Loucy (cell line): ENCODE measurements at regions not wholly inside any gene's neighbourhood (a gene's known extent, or its start where the extent isn't known, plus 50 kb on each side); places are given as distances from the start of the nearest gene placed in this dataset.

Experiments
- H2AFZ ChIP-seq: fragments of 200-600 bp; sonication (generic); 2 replicates; pipeline ENCODE4 v1.6.0; 2016; ENCODE audit warnings: antibody characterized with exemption, mild to moderate bottlenecking, low read length, moderate library complexity
- H3F3A ChIP-seq: fragments of 200-600 bp; 2 replicates; pipeline ENCODE4 v1.6.0; 2016; ENCODE audit warnings: antibody characterized with exemption, low read depth, mild to moderate bottlenecking
- H3K27me3 ChIP-seq: fragments of 200-600 bp; sonication (generic); 2 replicates; pipeline ENCODE4 v1.6.1; 2014; ENCODE audit warnings: low read length, mild to moderate bottlenecking; ENCODE audit not compliant: insufficient read depth, poor library complexity, severe bottlenecking
- H3K36me3 ChIP-seq: fragments of 200-600 bp; sonication (generic); 2 replicates; pipeline ENCODE4 v1.6.1; 2016; ENCODE audit warnings: low read length; ENCODE audit not compliant: insufficient read depth
- H3K4me1 ChIP-seq: fragments of 200-600 bp; sonication (generic); 2 replicates; pipeline ENCODE4 v1.5.1; 2014; ENCODE audit warnings: low read length, mild to moderate bottlenecking; ENCODE audit not compliant: insufficient read depth, poor library complexity, severe bottlenecking
- H3K4me2 ChIP-seq: fragments of 200-600 bp; sonication (generic); 2 replicates; pipeline ENCODE4 v1.6.0; 2014; ENCODE audit warnings: antibody characterized with exemption, low read length, low read depth, mild to moderate bottlenecking; ENCODE audit not compliant: poor library complexity, severe bottlenecking
- H3K4me3 ChIP-seq: fragments of 200-600 bp; sonication (generic); 2 replicates; pipeline ENCODE4 v1.5.1; 2014; ENCODE audit warnings: low read length, mild to moderate bottlenecking, mixed read lengths; ENCODE audit not compliant: poor library complexity, severe bottlenecking
- H3K79me2 ChIP-seq: fragments of 200-600 bp; sonication (generic); 2 replicates; pipeline ENCODE4 v1.6.1; 2014; ENCODE audit warnings: low read length; ENCODE audit not compliant: insufficient read depth
- H3K9ac ChIP-seq: fragments of 200-600 bp; sonication (generic); 2 replicates; pipeline ENCODE4 v1.6.0; 2014; ENCODE audit warnings: mild to moderate bottlenecking, low read depth, low read length, moderate library complexity; ENCODE audit not compliant: poor library complexity, severe bottlenecking
- H3K9me2 ChIP-seq: fragments of 200-600 bp; sonication (generic); replicated peaks from 2 replicates; pipeline ENCODE4 v1.6.1; 2016; ENCODE audit warnings: low read depth, low read length, mixed read lengths
- H3K9me3 ChIP-seq: fragments of 200-600 bp; sonication (generic); 2 replicates; pipeline ENCODE4 v1.6.1; 2014; ENCODE audit warnings: mild to moderate bottlenecking, antibody characterized with exemption, low read length, low read depth; ENCODE audit not compliant: insufficient read depth
- H4K20me1 ChIP-seq: fragments of 200-600 bp; sonication (generic); 2 replicates; pipeline ENCODE4 v1.6.0; 2014; ENCODE audit warnings: antibody characterized with exemption, low read length, mild to moderate bottlenecking; ENCODE audit not compliant: insufficient read depth, poor library complexity, severe bottlenecking
- EZH2phosphoT487 ChIP-seq: fragments of 200-600 bp; IDR thresholded peaks from 2 replicates; pipeline ENCODE4 v1.6.1; 2018; ENCODE audit warnings: antibody characterized with exemption, mild to moderate bottlenecking, moderate library complexity, borderline replicate concordance
- TF ChIP-seq, protein P1 (sequence below): fragments of 200-600 bp; sonication (generic); conservative IDR thresholded peaks from 2 replicates; pipeline ENCODE4 v1.5.1; 2014; ENCODE audit warnings: mild to moderate bottlenecking, antibody characterized with exemption, low read length

DNA sequence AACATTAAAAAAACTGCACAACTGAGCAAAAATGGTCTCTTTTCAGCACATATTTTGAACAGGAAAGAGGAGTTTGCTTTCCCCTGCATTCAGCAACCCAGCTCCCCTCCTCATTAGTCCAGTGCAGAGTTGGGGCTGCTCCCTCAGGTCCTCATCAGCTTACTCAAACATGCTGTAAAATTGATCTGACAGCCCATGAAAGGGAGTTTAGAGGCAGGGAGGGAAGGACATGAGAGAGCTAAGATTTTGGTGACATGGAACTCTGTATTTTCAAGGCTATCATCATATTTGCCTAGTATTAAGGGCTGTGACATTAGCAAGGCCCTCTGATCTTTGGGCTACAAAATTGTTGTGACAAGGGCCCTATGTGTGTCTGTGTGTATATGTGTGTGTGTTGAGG lies 205.6 kb upstream of the TAPT1 start:
- no peak for TF ChIP-seq EZH2phosphoT487
- TF ChIP-seq, protein P1, sequence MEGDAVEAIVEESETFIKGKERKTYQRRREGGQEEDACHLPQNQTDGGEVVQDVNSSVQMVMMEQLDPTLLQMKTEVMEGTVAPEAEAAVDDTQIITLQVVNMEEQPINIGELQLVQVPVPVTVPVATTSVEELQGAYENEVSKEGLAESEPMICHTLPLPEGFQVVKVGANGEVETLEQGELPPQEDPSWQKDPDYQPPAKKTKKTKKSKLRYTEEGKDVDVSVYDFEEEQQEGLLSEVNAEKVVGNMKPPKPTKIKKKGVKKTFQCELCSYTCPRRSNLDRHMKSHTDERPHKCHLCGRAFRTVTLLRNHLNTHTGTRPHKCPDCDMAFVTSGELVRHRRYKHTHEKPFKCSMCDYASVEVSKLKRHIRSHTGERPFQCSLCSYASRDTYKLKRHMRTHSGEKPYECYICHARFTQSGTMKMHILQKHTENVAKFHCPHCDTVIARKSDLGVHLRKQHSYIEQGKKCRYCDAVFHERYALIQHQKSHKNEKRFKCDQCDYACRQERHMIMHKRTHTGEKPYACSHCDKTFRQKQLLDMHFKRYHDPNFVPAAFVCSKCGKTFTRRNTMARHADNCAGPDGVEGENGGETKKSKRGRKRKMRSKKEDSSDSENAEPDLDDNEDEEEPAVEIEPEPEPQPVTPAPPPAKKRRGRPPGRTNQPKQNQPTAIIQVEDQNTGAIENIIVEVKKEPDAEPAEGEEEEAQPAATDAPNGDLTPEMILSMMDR = no peak
- no peaks in the 10 kb centered on the region for H3K79me2 ChIP-seq
- no peaks in the 10 kb centered on the region for H3K4me1 ChIP-seq
- no peaks in the 10 kb centered on the region for H3K9me2 ChIP-seq
- no peak overlapping the region for H2AFZ ChIP-seq
- no peaks in the 10 kb centered on the region for H3K9me3 ChIP-seq
- H3K4me3 ChIP-seq = no peak overlapping the region
- no peaks in the 10 kb centered on the region for H3F3A ChIP-seq
- H3K27me3 ChIP-seq = no peaks in the 10 kb centered on the region
- H3K36me3 ChIP-seq = no peaks in the 10 kb centered on the region
- no peak overlapping the region for H3K4me2 ChIP-seq
- no peaks in the 10 kb centered on the region for H4K20me1 ChIP-seq
- no peak overlapping the region for H3K9ac ChIP-seq

GRCh38 chr4:16418814-16419213 lies 192.5 kb upstream of the TAPT1 start:
- Histone ChIP-seq H3K79me2 (no peaks in the 10 kb centered on the region), H3K9ac (no peak overlapping the region), H3K9me3 (no peaks in the 10 kb centered on the region), H3K4me2 (no peak overlapping the region), H3K27me3 (no peaks in the 10 kb centered on the region), H3K4me1 (no peaks in the 10 kb centered on the region), H3K36me3 (no peaks in the 10 kb centered on the region), H2AFZ (no peak overlapping the region), H3K9me2 (no peaks in the 10 kb centered on the region), H4K20me1 (no peaks in the 10 kb centered on the region), H3F3A (no peaks in the 10 kb centered on the region), H3K4me3 (no peak overlapping the region)
- TF ChIP-seq EZH2phosphoT487 = no peak
- TF ChIP-seq, protein P1 = no peak

DNA sequence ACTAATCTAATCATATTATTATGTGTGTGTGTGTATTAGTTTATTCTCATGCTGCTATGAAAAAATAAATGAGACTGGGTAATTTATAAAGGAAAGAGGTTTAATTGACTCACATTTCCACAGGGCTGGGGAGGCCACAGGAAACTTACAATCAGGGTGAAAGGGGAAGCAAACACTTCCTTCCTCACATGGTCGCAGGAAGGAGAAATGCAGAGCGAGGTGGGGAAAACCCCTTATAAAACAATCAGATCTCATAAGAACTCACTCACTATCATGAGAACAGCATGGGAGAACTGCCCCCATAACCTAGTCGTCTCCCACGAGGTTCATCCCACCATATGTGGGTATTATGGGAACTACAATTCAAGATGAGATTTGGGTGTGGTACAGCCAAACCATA lies 190.9 kb upstream of the TAPT1 start:
- Histone ChIP-seq H3K9me2 (no peaks in the 10 kb centered on the region), H3K79me2 (no peaks in the 10 kb centered on the region), H3K36me3 (no peaks in the 10 kb centered on the region), H3K27me3 (no peaks in the 10 kb centered on the region), H3K9ac (no peak overlapping the region), H2AFZ (no peak overlapping the region), H3K9me3 (no peaks in the 10 kb centered on the region), H4K20me1 (no peaks in the 10 kb centered on the region), H3K4me3 (no peak overlapping the region), H3F3A (no peaks in the 10 kb centered on the region), H3K4me2 (no peak overlapping the region), H3K4me1 (no peaks in the 10 kb centered on the region)
- no peak for TF ChIP-seq EZH2phosphoT487
- TF ChIP-seq, protein P1 = no peak
